GM12891 (cell line): ENCODE measurements at regions not wholly inside any gene's neighbourhood (a gene's known extent, or its start where the extent isn't known, plus 50 kb on each side); places are given as distances from the start of the nearest gene placed in this dataset.
A peak's percentile ranks its signal among the peaks of the same experiment; 100 is the strongest.

Source experiments
- DNase-seq: peaks from one replicate; pipeline ENCODE4 v3.0.0; 2011; ENCODE audit warnings: low spot score; ENCODE audit not compliant: insufficient read length
- FAIRE-seq: peaks from 2 replicates; lab custom pipeline; 2011; peaks lifted over from hg19 to GRCh38; lab: Jason Lieb, UNC
- PAX5 ChIP-seq: IDR thresholded peaks from 2 replicates; pipeline ENCODE4 v1.6.1; 2011; ENCODE audit warnings: low read length, moderate library complexity, mild to moderate bottlenecking; ENCODE audit not compliant: insufficient read depth, severe bottlenecking
- POLR2A ChIP-seq: IDR thresholded peaks from 2 replicates; pipeline ENCODE4 v1.6.1; 2011; ENCODE audit warnings: low read depth, low read length, control low read depth
- POLR2AphosphoS5 ChIP-seq: IDR thresholded peaks from 2 replicates; pipeline ENCODE4 v1.6.1; 2011; ENCODE audit warnings: low read depth, low read length, control low read depth
- POU2F2 ChIP-seq: IDR thresholded peaks from 2 replicates; pipeline ENCODE4 v1.6.1; 2011; ENCODE audit warnings: low read depth, mild to moderate bottlenecking, control low read depth, low read length, moderate library complexity
- SPI1 ChIP-seq: IDR thresholded peaks from 2 replicates; pipeline ENCODE4 v1.6.1; 2011; ENCODE audit warnings: low read depth, low read length, control low read depth
- TAF1 ChIP-seq: IDR thresholded peaks from 2 replicates; pipeline ENCODE4 v1.6.1; 2011; ENCODE audit warnings: low read depth, low read length, control low read depth

DNA sequence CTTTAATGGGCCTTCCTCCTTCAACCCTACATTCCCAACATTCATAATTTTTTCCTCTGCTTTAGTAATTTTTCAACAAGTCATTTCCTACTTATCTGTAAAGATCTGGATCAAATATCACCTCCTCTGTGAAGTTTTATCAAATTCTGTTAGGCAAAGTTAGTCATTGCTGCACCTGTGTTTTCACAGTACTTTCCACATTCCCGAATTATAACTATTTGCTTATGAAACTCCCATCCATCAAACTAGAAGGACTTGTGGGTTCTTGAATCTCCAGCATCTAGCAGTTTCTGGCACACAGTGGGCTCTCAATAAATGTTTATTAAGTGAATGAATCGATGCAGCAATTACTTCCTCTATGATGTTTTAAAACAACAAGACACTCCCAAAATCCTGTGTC is 257.6 kb downstream of the HDGFL1 start:
- FAIRE-seq (no peak), DNase-seq (no peak)
- TF ChIP-seq PAX5 (no peak), POU2F2 (no peak), POLR2AphosphoS5 (no peak), POLR2A (no peak), TAF1 (no peak), SPI1 (no peak)

- DNase-seq, result no peak
- no peak for FAIRE-seq
Observed at GRCh38 chr6:22827760-22828159, 258.4 kb downstream of the HDGFL1 start.

GRCh38 chr6:22828179-22829062 is 259.1 kb downstream of the HDGFL1 start:
- TF ChIP-seq PAX5 (no peak), POLR2AphosphoS5 (no peak), POLR2A (no peak), SPI1 (no peak), TAF1 (no peak)
- FAIRE-seq (no peak), DNase-seq (peak; percentile 3)

More at GRCh38 chr6:22827760-22828159, 258.4 kb downstream of the HDGFL1 start:
- TF ChIP-seq TAF1 (no peak), SPI1 (no peak), POLR2A (no peak), PAX5 (no peak), POU2F2 (no peak), POLR2AphosphoS5 (no peak)

DNA sequence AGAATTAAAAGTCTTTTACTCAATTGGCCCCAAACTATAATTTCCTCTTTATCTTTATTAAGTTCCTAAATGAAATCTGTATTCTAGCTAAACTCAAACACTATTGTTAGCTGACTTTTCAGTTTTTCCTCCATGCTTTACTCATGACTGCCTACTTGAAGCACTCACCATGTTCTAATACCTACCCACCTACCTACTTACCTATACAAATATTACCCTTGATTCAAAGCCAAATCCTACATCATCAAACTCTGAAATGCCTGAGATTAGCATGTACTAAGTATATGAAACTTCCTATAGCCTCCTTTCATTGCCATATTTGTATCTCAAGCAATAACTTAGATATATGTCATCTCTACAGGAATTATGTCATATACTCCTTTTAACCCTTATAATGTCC is 259.7 kb downstream of the HDGFL1 start:
- FAIRE-seq (no peak), DNase-seq (no peak)
- TF ChIP-seq POU2F2, result no peak
- no peak for TF ChIP-seq POLR2A
- TF ChIP-seq TAF1, result no peak
- no peak for TF ChIP-seq POLR2AphosphoS5

- FAIRE-seq (no peak), DNase-seq (no peak)
Observed at GRCh38 chr6:22830463-22830862, 261.1 kb downstream of the HDGFL1 start.

DNA sequence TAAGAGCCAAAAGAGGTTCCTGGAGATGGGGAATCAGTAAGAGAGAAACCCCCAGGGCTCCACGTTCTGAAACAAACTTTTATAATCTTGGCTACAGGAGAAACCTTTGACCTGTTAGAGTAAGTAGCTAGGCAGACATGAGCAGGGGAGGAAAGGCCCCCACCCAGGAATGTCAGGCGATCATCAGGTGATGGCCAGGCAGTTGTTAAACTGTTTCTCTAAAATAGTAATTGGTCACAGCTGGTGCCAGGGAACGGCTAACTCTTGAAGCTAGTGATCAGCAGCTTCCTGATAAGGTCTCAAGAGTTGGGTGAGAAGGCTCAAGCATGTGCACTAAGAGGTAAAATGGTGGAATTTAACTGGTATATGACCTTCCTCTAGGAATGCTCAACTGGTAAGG is 263.8 kb downstream of the HDGFL1 start:
- no peak for FAIRE-seq
- TF ChIP-seq SPI1, result no peak

More at GRCh38 chr6:22830463-22830862, 261.1 kb downstream of the HDGFL1 start:
- TF ChIP-seq POLR2AphosphoS5 (no peak), PAX5 (no peak), POU2F2 (no peak), SPI1 (no peak), TAF1 (no peak), POLR2A (no peak)

DNA sequence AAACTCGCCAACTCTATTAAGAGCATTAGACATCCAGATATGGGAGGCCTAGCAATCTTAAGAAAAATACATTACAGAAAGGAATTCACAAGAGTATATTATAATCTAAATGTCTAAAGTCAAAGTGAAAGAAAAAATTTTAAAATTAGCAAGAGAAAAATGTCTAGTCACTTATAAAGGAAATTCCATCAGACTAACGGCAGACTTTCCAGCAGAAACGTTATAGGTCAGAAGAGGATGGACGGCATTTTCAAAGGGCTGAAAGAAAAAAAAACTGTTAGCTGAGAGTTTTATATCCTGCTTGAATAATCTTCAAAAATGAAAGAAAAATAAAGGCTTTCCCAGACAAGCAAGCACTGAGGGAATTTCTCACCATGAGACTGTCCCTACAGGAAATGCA is 269.0 kb downstream of the HDGFL1 start:
- FAIRE-seq (no peak), DNase-seq (no peak)
- no peak for TF ChIP-seq SPI1
- no peak for TF ChIP-seq POLR2AphosphoS5
- no peak for TF ChIP-seq TAF1
- no peak for TF ChIP-seq PAX5
- no peak for TF ChIP-seq POU2F2
- no peak for TF ChIP-seq POLR2A

More for the DNA sequence above, 263.8 kb downstream of the HDGFL1 start:
- DNase-seq, result no peak

DNA sequence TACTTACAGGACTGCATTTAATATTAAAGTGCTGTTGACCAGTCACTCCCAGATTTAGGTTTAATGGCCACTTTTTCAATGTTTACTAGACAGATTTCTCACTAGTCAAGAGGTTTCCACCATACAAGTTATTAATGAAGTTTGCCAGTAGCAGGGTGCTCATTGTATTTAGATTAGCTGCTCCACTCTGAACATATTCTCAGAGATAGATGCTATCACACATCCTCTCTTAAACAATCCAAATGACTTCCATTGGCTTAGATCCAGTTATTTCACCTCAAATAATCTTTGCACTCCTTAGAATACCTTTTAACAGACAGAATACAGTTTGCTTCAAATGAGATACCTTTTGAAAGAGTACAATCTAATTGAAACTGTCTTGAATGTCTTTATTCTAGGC is 276.1 kb downstream of the HDGFL1 start:
- FAIRE-seq, result no peak
- DNase-seq, result no peak
- TF ChIP-seq POU2F2 (no peak), POLR2AphosphoS5 (no peak), TAF1 (no peak), POLR2A (no peak), SPI1 (no peak), PAX5 (no peak)

DNA sequence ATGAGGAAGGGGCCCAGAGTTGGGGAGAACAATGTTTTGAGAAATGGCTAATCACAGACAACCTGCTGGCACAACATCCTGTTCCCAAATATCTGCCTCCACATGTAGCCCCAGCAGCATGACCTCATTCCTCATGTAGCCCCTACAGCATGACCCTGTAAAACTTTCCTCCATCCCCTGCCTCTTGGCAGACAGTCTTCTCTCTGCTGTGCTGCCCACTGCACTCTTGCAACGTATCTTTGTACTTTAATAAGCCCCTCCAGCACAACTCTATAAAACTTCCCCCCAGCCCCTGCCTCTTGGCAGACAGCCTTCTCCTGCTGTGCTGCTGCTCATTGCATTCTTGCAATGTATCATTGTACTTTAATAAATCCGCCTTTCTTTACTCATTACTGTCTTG is 278.8 kb downstream of the HDGFL1 start:
- TF ChIP-seq POLR2AphosphoS5 (no peak), SPI1 (no peak), POLR2A (no peak), TAF1 (no peak), POU2F2 (no peak), PAX5 (no peak)
- FAIRE-seq (no peak), DNase-seq (no peak)
